ENCODE measurements at regions not wholly inside any gene's neighbourhood (a gene's known extent, or its start where the extent isn't known, plus 50 kb on each side); places are given as distances from the start of the nearest gene placed in this dataset.

DNA sequence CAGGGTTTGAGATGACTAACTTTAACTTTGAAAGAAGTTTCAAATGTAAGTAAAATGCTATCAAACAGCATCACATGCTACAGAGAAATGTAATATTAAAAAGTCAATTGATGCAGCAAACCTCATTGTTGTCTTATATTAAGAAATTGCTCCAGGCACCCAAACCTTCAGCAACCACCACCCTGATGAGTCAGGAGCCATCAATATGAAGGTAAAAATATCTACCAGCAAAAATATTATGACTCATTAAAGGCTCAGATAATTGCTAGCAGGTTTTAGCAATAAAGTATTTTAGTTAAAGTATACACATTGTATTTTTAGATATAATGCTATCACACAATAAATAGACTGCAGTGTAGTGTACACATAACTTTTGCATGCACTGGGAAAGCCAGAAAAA is 746.3 kb downstream of the ZPLD1 start:
- H3K23ac ChIP-seq (ENCODE audit: low read depth, low read length, poor library complexity) = no peak overlapping the region
- no peak overlapping the region for H2AK5ac ChIP-seq (ENCODE audit: low read depth, low read length)
- H2AFZ ChIP-seq (ENCODE audit: low read length) = no peak overlapping the region
- H3K79me1 ChIP-seq (ENCODE audit: low read depth, low read length) = no peaks in the 10 kb centered on the region
- no peak overlapping the region for H2BK15ac ChIP-seq (ENCODE audit: low read length)
- no peak overlapping the region for H3K9ac ChIP-seq (ENCODE audit: low read depth, low read length, poor library complexity)
- H3K4ac ChIP-seq (ENCODE audit: low read length) = no peak overlapping the region
- no peaks in the 10 kb centered on the region for H3K36me3 ChIP-seq (replicated peaks in 1 of 2; ENCODE audit: control insufficient read depth in 2 of 2, insufficient read depth in 2 of 2, low read length in 2 of 2)
- no peak overlapping the region for H2BK120ac ChIP-seq (ENCODE audit: low read depth, low read length)
- H3K27ac ChIP-seq (replicated peaks; ENCODE audit: low read length) = no peak overlapping the region
- no peak overlapping the region for H2BK12ac ChIP-seq (ENCODE audit: low read length)
- H3K4me2 ChIP-seq (ENCODE audit: insufficient read depth, low read length, poor library complexity, severe bottlenecking) = no peak overlapping the region
- no peak overlapping the region for H3K18ac ChIP-seq (ENCODE audit: low read length)
- no peak overlapping the region for H3K14ac ChIP-seq (ENCODE audit: low read length)
- H3K4me3 ChIP-seq (ENCODE audit: low read length in 2 of 2) = no peak overlapping the region
- no peak overlapping the region for H2BK5ac ChIP-seq (ENCODE audit: low read length)
- H3K4me1 ChIP-seq (ENCODE audit: control insufficient read depth in 2 of 2, insufficient read depth in 1 of 2, low read depth in 1 of 2, low read length in 2 of 2) = no peaks in the 10 kb centered on the region
- no peaks in the 10 kb centered on the region for H3K27me3 ChIP-seq (ENCODE audit: control insufficient read depth in 3 of 3, insufficient read depth in 3 of 3, low read depth in 1 of 3, low read length in 3 of 3)
- H4K8ac ChIP-seq (ENCODE audit: low read depth, low read length) = no peak overlapping the region
- no peak overlapping the region for H4K91ac ChIP-seq (ENCODE audit: low read depth, low read length, poor library complexity)
- no peak for DNase-seq (ENCODE audit: low spot score)
- peaks cover 0 to 1% of the 10 kb centered on the region in 2 donors for H3K9me3 ChIP-seq (replicated peaks in 1 of 2; ENCODE audit: control insufficient read depth in 2 of 2, insufficient read depth in 1 of 2, low read depth in 1 of 2, low read length in 2 of 2)

DNA sequence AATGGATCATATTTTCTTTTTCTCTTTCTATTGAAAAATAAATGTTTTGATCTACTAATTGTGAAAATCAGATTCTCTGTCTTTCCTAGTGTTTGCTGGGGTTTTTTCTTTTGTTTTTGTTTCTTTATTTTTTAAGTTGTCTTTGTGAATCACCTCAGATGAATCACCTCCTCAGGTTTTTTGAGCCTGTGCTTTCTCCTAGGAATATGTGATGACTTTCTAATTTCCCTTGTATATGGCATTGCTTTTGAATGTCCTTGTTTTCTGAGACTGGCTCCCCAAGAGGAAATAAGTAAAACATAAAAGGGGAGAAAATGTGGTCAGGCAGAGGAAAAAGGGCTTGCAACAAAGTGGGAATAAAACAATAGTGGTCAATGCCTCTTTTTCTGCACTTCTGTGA is 750.0 kb downstream of the ZPLD1 start:
- Histone ChIP-seq H3K36me3 (replicated peaks in 1 of 2; ENCODE audit: control insufficient read depth in 2 of 2, insufficient read depth in 2 of 2, low read length in 2 of 2) (no peaks in the 10 kb centered on the region), H2AFZ (ENCODE audit: low read length) (no peak overlapping the region), H2BK120ac (ENCODE audit: low read depth, low read length) (no peak overlapping the region), H3K27me3 (ENCODE audit: control insufficient read depth in 3 of 3, insufficient read depth in 3 of 3, low read depth in 1 of 3, low read length in 3 of 3) (no peaks in the 10 kb centered on the region), H3K18ac (ENCODE audit: low read length) (no peak overlapping the region), H4K8ac (ENCODE audit: low read depth, low read length) (no peak overlapping the region), H3K4me1 (ENCODE audit: control insufficient read depth in 2 of 2, insufficient read depth in 1 of 2, low read depth in 1 of 2, low read length in 2 of 2) (no peaks in the 10 kb centered on the region), H4K91ac (ENCODE audit: low read depth, low read length, poor library complexity) (no peak overlapping the region), H2AK5ac (ENCODE audit: low read depth, low read length) (no peak overlapping the region), H3K14ac (ENCODE audit: low read length) (no peak overlapping the region), H2BK5ac (ENCODE audit: low read length) (no peak overlapping the region), H3K4me3 (ENCODE audit: low read length in 2 of 2) (no peak overlapping the region), H3K27ac (replicated peaks; ENCODE audit: low read length) (no peak overlapping the region), H3K79me1 (ENCODE audit: low read depth, low read length) (no peaks in the 10 kb centered on the region), H2BK12ac (ENCODE audit: low read length) (no peak overlapping the region), H2BK15ac (ENCODE audit: low read length) (no peak overlapping the region), H3K4me2 (ENCODE audit: insufficient read depth, low read length, poor library complexity, severe bottlenecking) (no peak overlapping the region), H3K9me3 (replicated peaks in 1 of 2; ENCODE audit: control insufficient read depth in 2 of 2, insufficient read depth in 1 of 2, low read depth in 1 of 2, low read length in 2 of 2) (peaks cover 0 to 1% of the 10 kb centered on the region in 2 donors), H3K4ac (ENCODE audit: low read length) (no peak overlapping the region), H3K9ac (ENCODE audit: low read depth, low read length, poor library complexity) (no peak overlapping the region), H3K23ac (ENCODE audit: low read depth, low read length, poor library complexity) (no peak overlapping the region)
- DNase-seq (ENCODE audit: low spot score) = no peak

GRCh38 chr3:103189941-103190340 is 755.1 kb downstream of the ZPLD1 start:
- Histone ChIP-seq H2BK15ac (ENCODE audit: low read length) (no peak overlapping the region), H3K4me1 (ENCODE audit: control insufficient read depth in 2 of 2, insufficient read depth in 1 of 2, low read depth in 1 of 2, low read length in 2 of 2) (no peaks in the 10 kb centered on the region), H3K9ac (ENCODE audit: low read depth, low read length, poor library complexity) (no peak overlapping the region), H2AK5ac (ENCODE audit: low read depth, low read length) (no peak overlapping the region), H2BK5ac (ENCODE audit: low read length) (no peak overlapping the region), H3K18ac (ENCODE audit: low read length) (no peak overlapping the region), H2BK12ac (ENCODE audit: low read length) (no peak overlapping the region), H3K27ac (replicated peaks; ENCODE audit: low read length) (no peak overlapping the region), H3K79me1 (ENCODE audit: low read depth, low read length) (no peaks in the 10 kb centered on the region), H3K4me3 (ENCODE audit: low read length in 2 of 2) (no peak overlapping the region), H3K14ac (ENCODE audit: low read length) (no peak overlapping the region), H3K9me3 (replicated peaks in 1 of 2; ENCODE audit: control insufficient read depth in 2 of 2, insufficient read depth in 1 of 2, low read depth in 1 of 2, low read length in 2 of 2) (peaks cover 0 to 1% of the 10 kb centered on the region in 2 donors), H4K8ac (ENCODE audit: low read depth, low read length) (no peak overlapping the region), H2AFZ (ENCODE audit: low read length) (no peak overlapping the region), H3K4ac (ENCODE audit: low read length) (no peak overlapping the region), H3K4me2 (ENCODE audit: insufficient read depth, low read length, poor library complexity, severe bottlenecking) (no peak overlapping the region), H4K91ac (ENCODE audit: low read depth, low read length, poor library complexity) (no peak overlapping the region), H3K27me3 (ENCODE audit: control insufficient read depth in 3 of 3, insufficient read depth in 3 of 3, low read depth in 1 of 3, low read length in 3 of 3) (no peaks in the 10 kb centered on the region), H2BK120ac (ENCODE audit: low read depth, low read length) (no peak overlapping the region), H3K36me3 (replicated peaks in 1 of 2; ENCODE audit: control insufficient read depth in 2 of 2, insufficient read depth in 2 of 2, low read length in 2 of 2) (no peaks in the 10 kb centered on the region), H3K23ac (ENCODE audit: low read depth, low read length, poor library complexity) (no peak overlapping the region)
- no peak for DNase-seq (ENCODE audit: low spot score)

DNA sequence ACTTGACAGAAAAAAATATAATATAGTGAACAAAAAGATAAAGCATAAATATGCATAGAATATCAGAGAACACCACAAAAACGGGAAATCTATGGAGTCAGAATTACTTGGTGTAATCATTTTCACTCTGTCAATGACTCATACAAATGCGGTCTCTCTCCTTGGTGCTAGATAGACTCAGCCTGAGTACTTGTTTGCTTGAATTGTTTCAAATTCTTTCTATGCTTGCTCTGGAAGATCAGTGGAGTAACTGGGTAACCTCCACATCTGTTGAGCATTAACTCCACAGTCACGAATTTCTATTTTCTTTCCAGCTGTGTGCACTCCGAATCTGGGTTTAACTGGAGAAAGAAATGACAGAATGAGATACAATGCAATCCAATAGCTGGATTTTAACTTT is 760.4 kb downstream of the ZPLD1 start:
- Histone ChIP-seq H2AFZ (ENCODE audit: low read length) (no peak overlapping the region), H2AK5ac (ENCODE audit: low read depth, low read length) (no peak overlapping the region), H4K91ac (ENCODE audit: low read depth, low read length, poor library complexity) (no peak overlapping the region), H2BK5ac (ENCODE audit: low read length) (no peak overlapping the region), H3K4me2 (ENCODE audit: insufficient read depth, low read length, poor library complexity, severe bottlenecking) (no peak overlapping the region), H3K23ac (ENCODE audit: low read depth, low read length, poor library complexity) (no peak overlapping the region), H3K4me1 (ENCODE audit: control insufficient read depth in 2 of 2, insufficient read depth in 1 of 2, low read depth in 1 of 2, low read length in 2 of 2) (no peaks in the 10 kb centered on the region), H3K27me3 (ENCODE audit: control insufficient read depth in 3 of 3, insufficient read depth in 3 of 3, low read depth in 1 of 3, low read length in 3 of 3) (no peaks in the 10 kb centered on the region), H2BK120ac (ENCODE audit: low read depth, low read length) (no peak overlapping the region), H2BK15ac (ENCODE audit: low read length) (no peak overlapping the region), H3K9me3 (replicated peaks in 1 of 2; ENCODE audit: control insufficient read depth in 2 of 2, insufficient read depth in 1 of 2, low read depth in 1 of 2, low read length in 2 of 2) (no peaks in the 10 kb centered on the region), H3K36me3 (replicated peaks in 1 of 2; ENCODE audit: control insufficient read depth in 2 of 2, insufficient read depth in 2 of 2, low read length in 2 of 2) (no peaks in the 10 kb centered on the region), H3K4ac (ENCODE audit: low read length) (no peak overlapping the region), H3K79me1 (ENCODE audit: low read depth, low read length) (no peaks in the 10 kb centered on the region), H3K27ac (replicated peaks; ENCODE audit: low read length) (no peak overlapping the region), H3K4me3 (ENCODE audit: low read length in 2 of 2) (no peak overlapping the region), H3K18ac (ENCODE audit: low read length) (no peak overlapping the region), H3K14ac (ENCODE audit: low read length) (no peak overlapping the region), H4K8ac (ENCODE audit: low read depth, low read length) (no peak overlapping the region), H2BK12ac (ENCODE audit: low read length) (no peak overlapping the region), H3K9ac (ENCODE audit: low read depth, low read length, poor library complexity) (no peak overlapping the region)
- DNase-seq (ENCODE audit: low spot score) = no peak
- no CpG with 5 or more reads among the region's 4 CpGs for WGBS, 2 donors (ENCODE audit: extremely low coverage in 2 of 2, insufficient read length in 2 of 2, insufficient replicate concordance in 1 of 2)
